ENCODE measurements at regions not wholly inside any gene's neighbourhood (a gene's known extent, or its start where the extent isn't known, plus 50 kb on each side); places are given as distances from the start of the nearest gene placed in this dataset.

GRCh38 chr12:46124132-46124847 is 133.9 kb upstream of the SCAF11 start:
- H3K4me1 ChIP-seq (ENCODE audit: insufficient read depth, low read length) = peaks cover 20% of the 10 kb centered on the region
- no peaks in the 10 kb centered on the region for H3K36me3 ChIP-seq (ENCODE audit: low read depth, low read length)
- no peaks in the 10 kb centered on the region for H3F3A ChIP-seq (ENCODE audit: low read length, unreplicated experiment)
- no peaks in the 10 kb centered on the region for H3K9me2 ChIP-seq (replicated peaks; ENCODE audit: low read length)
- no peaks in the 10 kb centered on the region for H3K27me3 ChIP-seq (ENCODE audit: low read length)
- no peaks in the 10 kb centered on the region for H4K20me1 ChIP-seq (ENCODE audit: low read length)
- H3K4me2 ChIP-seq (ENCODE audit: low read length) = peak overlapping the region; percentile 88
- ATAC-seq (no peak), DNase-seq (no peak)
- no peaks in the 10 kb centered on the region for H3K79me2 ChIP-seq (ENCODE audit: low read length)
- no peak overlapping the region for H3K9ac ChIP-seq (ENCODE audit: low read length)
- TF ChIP-seq CTCF (conservative IDR thresholded peaks at IDR 0.05; ENCODE audit: low read depth, low read length) (no peak), EZH2 (IDR thresholded peaks at IDR 0.05; ENCODE audit: low read length, unreplicated experiment) (no peak), EZH2phosphoT487 (IDR thresholded peaks at IDR 0.05; ENCODE audit: borderline replicate concordance, low read length) (no peak)
- H3K4me3 ChIP-seq (ENCODE audit: low read length) = peak overlapping the region; percentile 59
- H3K27ac ChIP-seq (ENCODE audit: low read length) = no peak overlapping the region
- peak overlapping the region; percentile 92 for H2AFZ ChIP-seq (ENCODE audit: low read length)
- ChIA-PET POLR2A (ENCODE audit: unreplicated experiment) (interaction anchor here (0.6 to 0.7 kb wide), 2 partner anchors 38 to 233 kb away, joined by 3 read pairs; no protein-coding TSS in a partner anchor), CTCF (interaction anchor here (0.6 to 1.5 kb wide), 8 partner anchors 17 to 233 kb away, joined by 3 to 10 read pairs (median 3); no protein-coding TSS in a partner anchor)
- no TSS peak for BruUV-seq (replicated peaks)
- intact Hi-C loops (cut with micrococcal nuclease) = loop anchor here (10.0 kb wide), 1 partner anchor 129 kb away; the partner anchor contains the start of gene SCAF11
- no peaks in the 10 kb centered on the region for H3K9me3 ChIP-seq (ENCODE audit: low read length)

GRCh38 chr12:46112364-46112763 is 122.0 kb upstream of the SCAF11 start:
- no peak for ATAC-seq
- Histone ChIP-seq H4K20me1 (ENCODE audit: low read length) (no peaks in the 10 kb centered on the region), H3K9ac (ENCODE audit: low read length) (no peak overlapping the region), H3K9me2 (replicated peaks; ENCODE audit: low read length) (no peaks in the 10 kb centered on the region), H3K36me3 (ENCODE audit: low read depth, low read length) (no peaks in the 10 kb centered on the region), H3K4me3 (ENCODE audit: low read length) (no peak overlapping the region), H3K4me1 (ENCODE audit: insufficient read depth, low read length) (no peaks in the 10 kb centered on the region), H3K9me3 (ENCODE audit: low read length) (no peaks in the 10 kb centered on the region), H3K27me3 (ENCODE audit: low read length) (no peaks in the 10 kb centered on the region), H3K4me2 (ENCODE audit: low read length) (no peak overlapping the region), H3K27ac (ENCODE audit: low read length) (no peak overlapping the region), H2AFZ (ENCODE audit: low read length) (no peak overlapping the region), H3K79me2 (ENCODE audit: low read length) (no peaks in the 10 kb centered on the region), H3F3A (ENCODE audit: low read length, unreplicated experiment) (no peaks in the 10 kb centered on the region)
- CTCF ChIA-PET = no interaction called here
- POLR2A ChIA-PET (ENCODE audit: unreplicated experiment) = no interaction called here
- BruUV-seq (replicated peaks) = no TSS peak
- intact Hi-C loops (cut with micrococcal nuclease) = no loop called here
- no peak for DNase-seq
- TF ChIP-seq CTCF (conservative IDR thresholded peaks at IDR 0.05; ENCODE audit: low read depth, low read length) = no peak
- no peak for TF ChIP-seq EZH2 (IDR thresholded peaks at IDR 0.05; ENCODE audit: low read length, unreplicated experiment)
- TF ChIP-seq EZH2phosphoT487 (IDR thresholded peaks at IDR 0.05; ENCODE audit: borderline replicate concordance, low read length) = no peak

- H3K9ac ChIP-seq (ENCODE audit: low read length) = no peak overlapping the region
- no peaks in the 10 kb centered on the region for H3K4me1 ChIP-seq (ENCODE audit: insufficient read depth, low read length)
- H2AFZ ChIP-seq (ENCODE audit: low read length) = no peak overlapping the region
- TF ChIP-seq EZH2phosphoT487 (IDR thresholded peaks at IDR 0.05; ENCODE audit: borderline replicate concordance, low read length) (no peak), CTCF (conservative IDR thresholded peaks at IDR 0.05; ENCODE audit: low read depth, low read length) (no peak), EZH2 (IDR thresholded peaks at IDR 0.05; ENCODE audit: low read length, unreplicated experiment) (no peak)
- POLR2A ChIA-PET (ENCODE audit: unreplicated experiment) = no interaction called here
- H3K27me3 ChIP-seq (ENCODE audit: low read length) = no peaks in the 10 kb centered on the region
- intact Hi-C loops (cut with micrococcal nuclease) = no loop called here
- no peaks in the 10 kb centered on the region for H3K79me2 ChIP-seq (ENCODE audit: low read length)
- no TSS peak for BruUV-seq (replicated peaks)
- no peaks in the 10 kb centered on the region for H3K9me2 ChIP-seq (replicated peaks; ENCODE audit: low read length)
- no peak for ATAC-seq
- H4K20me1 ChIP-seq (ENCODE audit: low read length) = no peaks in the 10 kb centered on the region
- CTCF ChIA-PET = no interaction called here
- no peaks in the 10 kb centered on the region for H3K36me3 ChIP-seq (ENCODE audit: low read depth, low read length)
- H3F3A ChIP-seq (ENCODE audit: low read length, unreplicated experiment) = no peaks in the 10 kb centered on the region
- H3K27ac ChIP-seq (ENCODE audit: low read length) = no peak overlapping the region
- no peak overlapping the region for H3K4me3 ChIP-seq (ENCODE audit: low read length)
- H3K9me3 ChIP-seq (ENCODE audit: low read length) = no peaks in the 10 kb centered on the region
- H3K4me2 ChIP-seq (ENCODE audit: low read length) = no peak overlapping the region
- no peak for DNase-seq
Measured at GRCh38 chr12:46111715-46112114, 121.3 kb upstream of the SCAF11 start.
